Right hindlimb (tissue), 1 donor: ENCODE measurements at regions not wholly inside any gene's neighbourhood (a gene's known extent, or its start where the extent isn't known, plus 50 kb on each side); places are given as distances from the start of the nearest gene placed in this dataset.
"Not testable (repeated sequence)": the region's sequence is repeated elsewhere in the genome, so short reads cannot be mapped to it uniquely, and the experiment has no call there.

Experiments used
- DNase-seq: peaks from one replicate; pipeline ENCODE4 v3.0.0-alpha.2; 2018

GRCh38 chr6:145266432-145267075, 468.8 kb downstream of the EPM2A start:
- no peak for DNase-seq

GRCh38 chr6:145267076-145267867, 468.0 kb downstream of the EPM2A start:
- no peak for DNase-seq

- no peak for DNase-seq
These were observed 464.9 kb downstream of the EPM2A start for GRCh38 chr6:145270464-145270863.

GRCh38 chr6:145271040-145271439, 464.3 kb downstream of the EPM2A start:
- no peak for DNase-seq

GRCh38 chr6:145271577-145271976, 463.7 kb downstream of the EPM2A start:
- DNase-seq = no peak

- no peak for DNase-seq
These were observed 463.1 kb downstream of the EPM2A start for GRCh38 chr6:145272246-145272645.

GRCh38 chr6:145273136-145273535, 462.2 kb downstream of the EPM2A start:
- DNase-seq = no peak

- no peak for DNase-seq
These were observed 461.2 kb downstream of the EPM2A start for GRCh38 chr6:145274083-145274482.

- DNase-seq = no peak
These were observed 460.3 kb downstream of the EPM2A start for GRCh38 chr6:145275019-145275418.

GRCh38 chr6:145275787-145276186, 459.5 kb downstream of the EPM2A start:
- DNase-seq = no peak

GRCh38 chr6:145276756-145277155, 458.6 kb downstream of the EPM2A start:
- no peak for DNase-seq

- no peak for DNase-seq
These were observed 457.8 kb downstream of the EPM2A start for GRCh38 chr6:145277358-145278086.

GRCh38 chr6:145278163-145278807, 457.0 kb downstream of the EPM2A start:
- no peak for DNase-seq

GRCh38 chr6:145279551-145279950, 455.8 kb downstream of the EPM2A start:
- DNase-seq = no peak

GRCh38 chr6:145279993-145280392, 455.3 kb downstream of the EPM2A start:
- DNase-seq = no peak

GRCh38 chr6:145283209-145283608, 452.1 kb downstream of the EPM2A start:
- not testable (repeated sequence) for DNase-seq

- DNase-seq = no peak
These were observed 451.5 kb downstream of the EPM2A start for GRCh38 chr6:145283856-145284255.

- no peak for DNase-seq
These were observed 448.4 kb downstream of the EPM2A start for GRCh38 chr6:145286916-145287315.

- no peak for DNase-seq
These were observed 445.7 kb downstream of the EPM2A start for GRCh38 chr6:145289573-145289972.

- no peak for DNase-seq
These were observed 445.2 kb downstream of the EPM2A start for GRCh38 chr6:145290122-145290521.

- no peak for DNase-seq
These were observed 443.3 kb downstream of the EPM2A start for GRCh38 chr6:145292066-145292465.

- DNase-seq = no peak
These were observed 440.4 kb downstream of the EPM2A start for GRCh38 chr6:145294942-145295341.

GRCh38 chr6:145295746-145296145, 439.6 kb downstream of the EPM2A start:
- no peak for DNase-seq
